NCI-H526 treated with DMSO at 0.1 percent for 48 hours (cell line): ENCODE measurements at regions not wholly inside any gene's neighbourhood (a gene's known extent, or its start where the extent isn't known, plus 50 kb on each side); places are given as distances from the start of the nearest gene placed in this dataset.

Experiments used
- DNase-seq: peaks from one replicate; lab custom pipeline; 2025; lab: John Stamatoyannopoulos, UW

DNA sequence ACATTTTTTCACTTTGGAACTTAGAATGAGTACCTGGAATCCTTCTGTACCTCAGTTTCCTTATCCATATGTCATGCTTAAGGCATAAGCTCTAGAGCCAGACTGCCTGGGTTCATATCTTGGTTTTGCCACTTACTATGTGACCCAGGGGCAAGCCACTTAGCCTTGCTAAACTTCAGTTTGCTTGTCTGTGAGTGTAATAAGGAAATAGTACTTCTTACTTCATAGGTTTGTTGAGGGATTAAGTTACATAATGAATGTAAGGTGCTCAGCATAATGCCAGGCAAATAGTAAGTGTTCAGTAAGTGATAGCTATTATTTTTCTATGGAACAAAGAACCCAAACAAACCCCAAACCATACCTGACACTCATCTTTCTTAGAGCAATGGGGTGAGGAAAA is 225.1 kb downstream of the BCAT1 start:
- no peak for DNase-seq

DNA sequence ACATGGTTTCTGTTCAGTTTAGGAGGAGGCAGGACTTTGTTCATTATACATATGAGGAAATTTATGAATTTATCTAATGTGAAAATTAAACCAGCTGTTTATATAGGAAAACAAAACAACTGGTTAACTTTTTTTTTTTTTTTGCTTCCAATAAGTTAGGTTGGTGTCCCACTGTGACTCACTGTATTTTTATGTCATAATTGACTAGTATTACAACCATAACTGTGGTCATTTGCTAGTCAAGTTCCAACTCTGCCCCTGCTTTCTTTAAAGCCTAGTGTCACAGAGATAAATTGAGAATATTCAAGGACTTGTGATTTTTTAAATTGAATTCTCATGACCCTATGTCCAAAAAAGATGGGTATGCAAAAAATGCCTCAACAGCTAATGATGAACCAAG is 227.7 kb downstream of the BCAT1 start:
- no peak for DNase-seq

DNA sequence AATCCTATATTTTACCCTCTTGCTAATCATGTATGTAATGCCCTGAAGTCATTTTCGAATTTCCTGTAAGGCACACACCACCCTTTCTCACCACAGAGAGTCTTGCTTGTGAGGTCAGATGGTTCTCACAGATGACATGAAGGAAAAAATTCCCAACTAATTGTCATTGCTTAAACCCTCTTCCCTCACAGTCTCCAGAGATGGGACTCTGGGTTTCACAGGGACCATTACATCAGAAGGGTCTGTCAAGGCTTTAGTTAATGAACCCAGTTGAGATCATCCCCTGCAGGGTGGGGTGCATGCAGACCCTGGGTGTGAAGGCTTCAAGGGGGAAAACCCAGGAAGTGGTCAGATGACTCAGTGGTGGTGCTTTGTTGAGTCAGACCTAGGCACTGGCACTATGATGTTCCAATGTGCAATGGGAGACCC is 229.6 kb downstream of the BCAT1 start:
- DNase-seq: no peak

DNA sequence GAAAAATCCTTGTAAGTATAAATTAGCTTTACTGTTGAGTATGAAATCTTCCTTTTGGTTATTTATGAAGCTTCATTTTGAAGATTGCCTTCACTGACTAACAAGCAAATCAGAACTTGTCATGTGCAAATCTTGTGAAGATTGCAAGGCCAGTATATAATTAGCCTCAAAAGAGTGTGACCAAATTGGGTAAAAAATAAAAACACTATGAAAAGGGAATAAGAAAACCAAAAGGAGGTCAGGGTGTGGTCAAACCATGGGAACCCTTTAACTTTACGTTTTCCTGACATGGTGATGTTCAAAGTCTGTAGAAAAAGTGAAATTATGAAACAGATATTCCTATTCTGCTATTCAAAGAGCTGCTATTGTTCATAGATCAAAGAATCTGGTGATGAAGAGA is 230.3 kb downstream of the BCAT1 start:
- no peak for DNase-seq

DNA sequence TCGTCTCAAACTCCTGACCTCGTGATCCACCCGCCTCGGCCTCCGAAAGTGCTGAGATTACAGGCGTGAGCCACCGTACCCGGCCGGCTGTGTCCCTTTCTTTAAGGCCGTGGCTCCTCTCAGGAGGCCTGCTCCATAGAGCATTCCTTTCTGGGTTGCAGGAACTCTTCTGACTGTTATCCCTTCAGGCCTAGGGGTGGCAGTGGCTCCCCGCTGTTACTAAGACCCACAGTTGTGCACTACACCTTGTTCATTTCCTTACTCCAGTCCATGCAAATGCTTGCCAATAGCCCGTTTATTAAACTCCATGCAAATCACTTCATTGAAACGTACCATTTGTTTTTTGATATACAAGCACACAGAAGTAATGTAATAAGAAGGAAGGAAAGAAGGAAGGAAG is 234.7 kb downstream of the BCAT1 start:
- DNase-seq: no peak

DNA sequence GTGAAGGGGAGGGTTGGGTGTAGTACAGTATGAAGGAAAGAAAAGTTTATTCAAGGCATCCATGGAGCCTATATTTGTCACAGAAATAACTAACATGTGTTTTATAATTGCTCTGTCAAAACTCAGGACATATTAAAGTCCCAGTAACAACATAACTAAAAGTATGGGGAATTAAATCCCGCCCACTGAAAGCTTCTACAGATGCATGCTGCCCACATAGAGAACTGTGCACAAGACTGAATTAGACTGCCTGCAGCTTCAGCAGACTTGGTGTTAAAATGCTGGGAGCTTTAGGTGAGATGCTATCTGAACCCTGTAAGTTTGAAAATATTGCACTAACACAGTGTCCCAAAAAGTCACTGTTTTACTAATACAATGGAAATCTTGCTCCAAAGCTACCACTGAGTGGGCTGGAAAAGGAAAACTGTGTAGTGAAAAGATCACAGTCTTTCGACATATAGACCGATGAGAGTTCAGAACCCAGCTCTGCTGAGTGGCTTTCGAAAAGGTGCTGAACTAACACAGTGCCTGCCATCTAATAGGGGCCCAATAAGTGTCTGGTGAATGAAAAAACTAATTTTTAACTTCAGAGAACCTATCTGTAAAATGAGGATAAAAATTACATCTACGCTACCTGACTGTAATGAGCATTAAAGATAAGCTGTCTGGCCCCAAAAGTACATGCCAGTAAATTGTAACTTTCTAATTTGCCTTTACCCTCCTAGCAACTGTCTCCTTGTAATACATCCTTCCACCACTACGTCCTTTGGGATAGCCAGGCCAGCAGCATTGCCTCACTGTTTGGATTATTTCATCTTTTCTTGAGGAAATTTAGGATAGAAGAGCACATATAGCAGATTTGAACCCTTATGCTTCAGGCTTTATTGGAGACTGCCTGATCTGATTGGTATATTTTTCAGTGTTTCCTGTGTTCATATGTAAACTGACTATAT is 237.6 kb downstream of the BCAT1 start:
- DNase-seq: no peak

DNA sequence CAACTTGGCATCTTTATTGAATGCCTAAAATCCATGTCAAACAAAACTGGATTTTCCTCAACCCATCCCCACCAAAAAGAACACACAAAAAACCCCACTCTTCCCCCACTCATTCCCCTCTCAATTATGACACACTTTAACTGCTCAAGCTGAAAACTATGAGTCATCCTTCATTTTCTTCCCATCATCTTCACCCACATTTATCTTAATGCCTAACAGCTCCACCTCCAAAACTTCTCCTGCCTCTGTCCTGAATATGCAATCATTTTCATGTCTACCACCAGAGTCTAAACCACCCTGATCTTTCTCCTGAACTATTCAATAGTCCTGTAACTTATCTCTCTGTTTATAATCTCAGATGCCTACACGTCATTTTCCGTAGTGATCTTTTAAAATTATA is 239.7 kb downstream of the BCAT1 start:
- no peak for DNase-seq

DNA sequence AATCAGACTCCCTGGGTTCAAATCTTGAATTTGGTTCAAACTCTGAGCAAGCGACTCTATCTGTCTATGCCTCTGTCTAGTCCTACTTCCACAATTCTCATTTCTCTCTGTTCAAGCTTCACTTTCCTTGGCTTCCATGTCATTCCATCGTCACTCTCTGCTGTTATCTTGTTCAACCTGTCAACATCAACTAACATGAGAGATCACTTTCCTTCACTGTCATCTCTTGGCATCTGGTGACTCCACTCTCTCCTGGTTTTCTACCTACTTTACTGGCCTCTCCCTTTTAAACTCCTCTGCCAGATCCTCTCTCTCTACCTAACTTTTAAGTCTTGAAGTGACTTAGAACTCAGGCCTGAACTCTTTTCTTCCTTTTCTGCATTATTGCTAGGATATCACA is 240.2 kb downstream of the BCAT1 start:
- no peak for DNase-seq

DNA sequence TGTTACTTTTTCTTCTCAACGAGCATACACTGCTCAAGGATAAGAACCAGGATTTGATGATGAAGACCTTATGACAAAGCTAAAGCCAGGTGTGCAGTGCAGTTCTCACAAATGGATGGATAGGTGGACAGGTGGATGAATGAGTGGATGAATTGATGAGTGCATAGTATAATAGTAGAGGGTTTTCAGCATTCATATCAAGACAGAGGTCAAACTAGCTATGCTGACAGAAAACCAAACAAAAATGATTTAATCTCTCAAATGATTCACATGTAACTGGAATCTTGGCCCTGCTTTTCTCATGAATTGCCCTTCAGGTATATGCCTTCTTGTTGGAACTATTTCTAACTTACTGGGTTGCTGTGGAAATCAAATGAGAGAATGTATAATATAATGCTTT is 240.9 kb downstream of the BCAT1 start:
- no peak for DNase-seq

DNA sequence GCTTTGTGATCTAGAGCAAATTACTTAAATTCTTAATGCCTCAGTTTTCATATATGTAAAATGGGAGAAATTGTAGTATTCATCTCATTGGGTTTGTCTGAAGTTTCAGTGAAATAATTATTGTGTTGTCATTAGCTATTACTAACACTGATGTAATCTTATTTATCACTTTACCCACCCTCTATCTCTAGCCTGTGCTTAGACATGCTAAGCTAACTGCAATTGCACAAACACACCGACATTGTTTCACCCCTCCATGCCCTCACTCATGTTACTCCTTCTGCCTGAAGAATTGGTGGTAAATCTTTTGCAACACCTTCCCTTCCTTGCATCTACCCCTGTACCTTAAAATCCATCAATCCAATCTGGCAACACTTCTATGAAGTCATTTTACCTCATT is 241.6 kb downstream of the BCAT1 start:
- DNase-seq: no peak

DNA sequence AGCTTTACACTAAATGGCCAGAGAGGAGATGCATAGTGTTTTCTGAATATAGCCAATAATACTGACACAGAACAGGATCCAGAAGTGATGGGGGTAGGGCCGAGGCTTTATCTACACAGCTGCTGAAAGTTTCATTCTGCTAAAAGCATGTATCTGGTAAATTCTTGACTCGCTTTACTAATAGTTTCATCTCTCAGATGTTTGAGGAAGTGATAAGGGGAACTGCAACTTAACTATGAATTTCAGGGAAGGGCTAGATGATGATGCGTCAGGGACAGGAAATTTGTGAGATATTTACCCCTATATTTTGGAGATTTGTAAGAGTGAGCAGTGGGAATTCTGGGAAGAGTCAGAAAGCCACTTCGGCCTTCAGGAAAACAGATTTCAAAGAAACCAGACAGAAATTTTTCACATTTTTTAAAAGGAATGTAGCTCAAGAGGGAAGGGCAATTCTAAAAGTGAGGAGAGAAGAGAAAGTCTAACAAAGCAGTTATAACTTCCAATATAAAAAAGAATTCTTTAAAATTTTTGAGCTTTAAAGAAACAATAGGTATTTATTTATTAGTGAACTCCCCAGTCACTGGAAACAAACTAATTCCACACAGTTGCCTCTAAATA is 243.1 kb downstream of the BCAT1 start:
- DNase-seq: no peak

DNA sequence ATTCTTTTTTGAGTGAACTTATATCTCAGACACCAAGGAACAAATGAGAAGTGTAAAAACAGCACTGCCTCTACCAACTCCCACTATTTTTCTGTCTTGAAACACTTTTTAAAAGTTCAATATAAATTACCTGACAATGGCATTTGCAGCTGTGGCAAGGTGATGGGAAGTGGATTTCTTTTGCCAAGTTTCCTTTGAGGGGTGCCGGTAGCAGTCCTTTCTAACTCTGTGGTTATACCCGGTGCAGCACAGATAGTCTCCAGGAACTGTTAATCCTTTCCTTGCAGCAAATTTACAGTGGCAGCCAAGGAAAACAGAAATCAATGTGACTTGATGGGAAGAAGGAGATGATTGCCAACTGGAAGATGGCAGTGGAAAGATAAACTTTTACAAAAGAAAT is 243.7 kb downstream of the BCAT1 start:
- no peak for DNase-seq

DNA sequence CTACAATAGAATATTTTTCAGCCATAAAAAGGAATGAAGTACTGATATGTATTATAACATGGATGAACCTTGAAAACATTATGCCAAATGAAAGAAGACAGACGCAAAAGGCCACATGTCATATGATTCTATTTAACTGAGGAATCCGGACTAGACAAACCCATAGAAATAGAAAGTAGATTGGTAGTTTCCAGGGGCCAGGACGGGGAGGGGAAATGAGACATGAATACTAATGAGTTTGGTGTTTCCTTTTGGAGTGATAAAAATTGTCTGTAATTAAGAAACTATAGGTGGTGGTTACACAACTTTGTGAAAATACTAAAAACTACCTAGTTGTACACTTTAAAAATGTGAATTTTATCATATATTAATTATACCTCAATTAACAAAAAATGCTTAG is 247.6 kb downstream of the BCAT1 start:
- no peak for DNase-seq

DNA sequence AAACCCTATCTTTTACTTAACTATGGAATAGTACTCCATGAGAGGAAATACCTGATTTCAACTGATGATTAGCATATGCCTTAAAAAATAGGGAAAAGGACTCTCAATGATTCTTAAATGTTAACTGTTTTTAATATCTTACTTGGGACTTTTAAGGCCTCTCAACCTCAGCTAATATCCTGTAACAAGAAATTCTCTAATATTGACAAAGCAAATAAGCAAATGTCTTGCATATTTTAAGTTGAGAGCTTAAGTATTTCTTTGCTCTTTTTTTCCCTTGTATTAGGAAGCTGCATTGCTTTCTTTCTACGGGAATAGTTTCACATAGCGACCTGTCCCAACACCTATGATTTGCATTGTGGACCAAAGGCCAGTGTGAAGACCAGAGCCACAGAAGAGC is 249.9 kb downstream of the BCAT1 start:
- DNase-seq: no peak

DNA sequence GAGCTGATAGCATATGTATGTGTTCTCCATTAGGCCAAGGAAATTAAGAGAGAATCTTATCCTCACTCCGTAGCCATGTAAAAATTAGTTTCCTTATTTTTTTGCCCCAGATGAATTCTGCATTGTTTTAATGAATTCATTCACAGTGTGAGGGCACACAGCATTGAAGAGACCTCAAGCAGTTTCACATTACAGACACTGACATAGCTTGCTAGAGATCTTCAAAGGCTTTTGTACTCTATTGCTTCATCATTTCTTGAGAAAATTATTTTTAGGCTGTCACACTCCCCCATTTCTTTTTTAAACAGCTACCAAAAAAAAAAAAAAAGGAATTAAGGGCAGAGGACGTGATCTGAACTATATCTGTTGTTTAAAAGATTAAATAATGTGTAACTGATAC is 251.1 kb downstream of the BCAT1 start:
- DNase-seq: no peak

DNA sequence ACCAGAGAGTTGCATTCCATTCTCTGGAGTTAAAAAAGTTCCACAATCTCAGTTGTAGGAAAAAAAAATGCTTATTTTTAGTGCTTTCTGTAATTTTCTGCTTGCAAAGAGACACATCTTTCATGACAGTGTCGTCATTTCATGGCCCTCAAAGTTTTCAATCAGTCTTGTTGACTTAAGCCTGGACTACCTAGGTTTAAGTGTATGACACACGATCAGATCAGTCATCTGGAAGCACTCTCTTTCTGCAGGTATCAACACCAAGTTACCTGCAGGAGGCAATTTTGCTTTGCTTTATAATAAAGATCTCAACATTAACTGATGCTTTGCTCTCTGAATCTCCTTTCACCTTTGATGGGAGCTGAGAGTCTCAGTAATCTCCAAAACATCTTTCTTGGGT is 251.6 kb downstream of the BCAT1 start:
- DNase-seq: no peak

DNA sequence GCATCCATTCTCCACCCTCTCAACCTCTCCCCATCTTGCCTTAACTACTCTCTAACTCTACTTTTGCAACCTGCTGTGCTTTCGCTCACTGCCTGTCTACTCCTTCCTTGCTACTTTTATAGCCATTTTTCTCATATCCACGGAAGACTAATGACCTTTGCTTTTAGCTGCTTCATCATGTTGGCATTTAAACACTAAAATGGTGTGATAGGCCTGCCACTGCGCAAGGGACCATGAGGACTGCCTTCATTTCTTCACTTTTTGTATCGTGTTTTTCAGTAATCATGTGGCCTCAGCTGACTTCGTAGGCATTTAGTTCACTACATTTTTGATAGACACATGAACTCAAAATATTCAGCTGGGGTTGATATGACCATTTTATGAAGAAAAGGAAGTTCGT is 252.1 kb downstream of the BCAT1 start:
- no peak for DNase-seq

DNA sequence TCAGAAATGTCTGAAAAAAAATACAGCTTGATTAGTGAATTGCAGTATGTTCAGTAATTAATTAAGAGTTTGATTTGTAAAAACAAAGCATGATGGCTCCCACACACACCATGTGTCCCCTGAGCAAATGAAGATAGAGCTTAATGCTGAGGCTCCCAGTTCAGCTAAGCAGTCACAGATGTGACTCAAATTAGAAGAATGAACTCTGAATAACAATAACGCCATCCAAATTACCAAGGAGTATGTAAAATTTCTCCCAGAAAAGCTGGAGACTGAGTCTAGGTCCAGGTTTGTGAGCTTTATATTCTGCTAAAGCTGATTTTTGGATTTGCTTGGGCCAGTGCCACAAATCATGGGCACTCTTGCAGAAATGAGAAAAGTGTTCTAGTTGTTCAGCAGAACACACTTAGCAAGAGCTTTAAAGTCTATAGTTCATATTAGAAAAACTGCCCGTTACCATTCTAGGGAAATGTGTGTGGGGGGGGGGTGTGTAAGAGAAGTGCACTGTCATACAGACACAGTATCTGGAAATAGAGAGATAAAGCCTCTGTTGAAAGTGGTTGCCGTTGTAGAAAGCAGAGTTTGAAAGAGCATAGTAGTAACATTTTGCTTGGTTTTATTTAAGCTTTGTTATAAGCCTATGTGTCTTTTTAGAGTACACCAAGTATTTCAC is 253.1 kb downstream of the BCAT1 start:
- DNase-seq: no peak

DNA sequence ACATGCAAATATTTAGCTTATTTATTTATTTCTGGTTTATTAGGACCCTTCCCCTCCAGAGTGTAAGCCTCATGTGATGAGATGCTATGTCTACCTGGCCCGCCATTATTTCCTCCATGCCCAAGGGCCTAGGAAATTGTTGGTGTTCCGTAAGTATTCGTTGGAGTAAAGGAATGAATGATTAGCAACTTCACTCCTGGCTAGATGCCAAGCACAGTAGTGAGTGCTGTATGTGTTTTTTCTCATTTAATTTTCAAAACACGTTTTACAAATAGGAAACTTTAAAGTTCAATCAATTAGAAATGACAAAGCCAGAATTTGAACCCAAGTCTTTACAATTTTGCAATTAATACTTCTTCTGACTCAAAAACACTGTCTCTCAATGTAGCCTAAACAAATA is 253.8 kb downstream of the BCAT1 start:
- no peak for DNase-seq

DNA sequence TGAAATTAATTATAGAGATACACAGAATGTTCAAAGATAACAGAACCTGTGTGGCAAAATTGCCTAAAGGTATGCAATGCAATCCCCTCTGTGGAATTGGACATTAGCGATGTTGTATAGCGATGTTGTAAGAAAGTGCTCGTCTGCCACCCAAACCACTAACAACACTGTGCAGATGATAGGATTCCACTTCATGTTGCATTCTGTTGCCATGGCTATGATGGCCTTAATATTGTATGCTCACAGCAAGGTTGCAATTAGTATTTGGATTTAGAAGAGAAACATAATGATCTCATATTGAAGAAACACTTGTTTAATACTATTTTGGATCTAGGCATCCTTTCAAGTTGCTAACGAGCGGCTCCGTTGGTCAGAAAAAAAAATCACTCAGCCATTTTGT is 260.3 kb downstream of the BCAT1 start:
- DNase-seq: no peak

DNA sequence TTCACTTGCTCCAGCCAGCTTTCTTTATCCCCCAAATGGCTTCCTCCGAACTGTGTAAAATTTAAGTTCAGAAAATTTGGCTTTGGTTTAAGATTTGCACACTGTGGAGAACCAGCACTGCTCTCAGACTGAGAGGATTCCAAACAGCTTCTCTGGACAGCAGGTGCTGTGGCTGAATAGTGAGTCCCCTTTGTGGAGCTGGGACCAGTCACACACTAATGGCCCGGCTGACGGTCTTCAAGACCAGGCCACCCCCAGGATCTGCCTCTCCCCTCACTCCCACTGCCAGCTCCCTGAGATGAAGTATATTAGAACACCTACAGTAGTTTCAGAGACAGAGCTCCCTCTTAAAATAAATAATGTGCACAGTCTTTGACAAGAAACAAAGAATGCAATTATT is 267.3 kb downstream of the BCAT1 start:
- no peak for DNase-seq

DNA sequence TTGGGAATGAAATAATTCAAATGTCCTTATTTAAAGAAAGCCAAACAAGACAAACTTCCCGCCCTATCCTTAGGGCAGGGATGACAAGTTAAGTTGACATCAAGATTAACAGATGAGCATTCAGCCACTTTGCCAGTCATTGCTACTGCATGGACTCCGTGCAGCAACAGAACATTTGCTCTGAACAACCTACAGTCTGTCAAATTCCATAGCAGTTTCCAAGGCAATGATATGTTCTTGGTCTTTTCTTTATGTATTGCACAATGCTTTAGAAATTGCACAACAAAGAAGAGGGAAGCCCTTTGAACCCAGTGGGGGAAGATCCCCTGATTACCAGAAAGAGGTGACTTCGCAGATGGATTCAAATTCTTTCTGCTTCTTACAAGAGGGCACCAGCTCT is 269.8 kb downstream of the BCAT1 start:
- no peak for DNase-seq

DNA sequence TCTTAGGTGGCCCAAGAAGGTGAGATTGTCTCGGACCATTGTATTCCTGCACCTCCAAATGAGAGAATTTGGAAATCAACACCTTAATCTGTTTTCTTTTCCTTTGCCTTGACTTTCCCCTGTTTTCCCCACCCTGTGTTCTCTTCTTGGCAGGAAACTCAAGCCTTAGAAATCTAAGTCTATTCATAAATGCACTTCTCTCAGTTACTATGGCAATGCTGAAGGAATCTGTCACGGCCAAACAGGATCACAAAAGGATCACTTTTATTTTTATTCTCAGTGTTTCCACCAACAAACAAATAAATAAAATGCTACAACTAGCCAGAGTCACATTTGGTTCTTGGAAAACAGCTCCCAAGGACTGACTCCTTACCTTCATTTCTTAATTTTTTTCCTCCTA is 270.5 kb downstream of the BCAT1 start:
- DNase-seq: no peak
